IMR-90 (cell line): ENCODE measurements at regions not wholly inside any gene's neighbourhood (a gene's known extent, or its start where the extent isn't known, plus 50 kb on each side); places are given as distances from the start of the nearest gene placed in this dataset.

Experiments
- ATAC-seq: fragments of 200-7000 bp; cut with Tn5 transposase; 2 replicates; pipeline ENCODE4 v1.9.1; 2020; ENCODE audit warnings: low read depth, mild to moderate bottlenecking, moderate library complexity
- BruUV-seq: library from RNA; stranded (reverse); fragments of 400-500 nt; replicated peaks from 2 replicates; lab custom pipeline; 2021; lab: Mats Ljungman, UMichigan
- CTCF ChIA-PET: fragments of 300-600 bp; formaldehyde crosslinking; extraction: SDS; loops from one replicate; lab custom pipeline; 2021; ENCODE audit warnings: antibody characterized with exemption; lab: Yijun Ruan, JAX
- POLR2A ChIA-PET: fragments of 300-600 bp; sonication (Branson Sonifier 250); formaldehyde crosslinking; loops from one replicate; lab custom pipeline; 2022; ENCODE audit warnings: antibody characterized with exemption; ENCODE audit not compliant: unreplicated experiment; lab: Charles Lee
- DNase-seq: peaks from one replicate; pipeline ENCODE4 v3.0.0; 2013
- H2AFZ ChIP-seq: replicated peaks from 2 replicates; pipeline ENCODE3; 2013; ENCODE audit warnings: low read length, mild to moderate bottlenecking; ENCODE audit not compliant: poor library complexity
- H2AK5ac ChIP-seq: 2 replicates; pipeline ENCODE4 v1.6.1; 2013; ENCODE audit warnings: low read depth, low read length, inconsistent platforms
- H2AK9ac ChIP-seq: replicated peaks from 2 replicates; pipeline ENCODE3; 2013; ENCODE audit warnings: mild to moderate bottlenecking, low read depth, low read length, moderate library complexity; ENCODE audit not compliant: poor library complexity
- H2BK120ac ChIP-seq: 2 replicates; pipeline ENCODE4 v1.6.1; 2013; ENCODE audit warnings: low read depth, low read length, inconsistent platforms
- H2BK15ac ChIP-seq: 3 replicates; pipeline ENCODE4 v1.6.1; 2013; ENCODE audit warnings: low read depth, low read length, inconsistent platforms
- H2BK20ac ChIP-seq: 2 replicates; pipeline ENCODE4 v1.6.1; 2013; ENCODE audit warnings: low read depth, mild to moderate bottlenecking, inconsistent platforms, low read length, moderate library complexity
- H2BK5ac ChIP-seq: 2 replicates; pipeline ENCODE4 v1.6.1; 2013; ENCODE audit warnings: mild to moderate bottlenecking, low read depth, low read length, inconsistent platforms; ENCODE audit not compliant: poor library complexity, severe bottlenecking
- H3K14ac ChIP-seq: replicated peaks from 2 replicates; pipeline ENCODE4 v1.6.1; 2013; ENCODE audit warnings: low read depth, low read length, inconsistent platforms
- H3K18ac ChIP-seq: 2 replicates; pipeline ENCODE4 v1.6.1; 2013; ENCODE audit warnings: low read depth, low read length, control low read depth
- H3K23ac ChIP-seq: 2 replicates; pipeline ENCODE4 v1.6.1; 2013; ENCODE audit warnings: low read depth, low read length, inconsistent platforms
- H3K27ac ChIP-seq: 2 replicates; pipeline ENCODE4 v1.5.1; 2013; ENCODE audit warnings: mild to moderate bottlenecking, control low read depth, low read length; ENCODE audit not compliant: insufficient read depth
- H3K27me3 ChIP-seq: 2 replicates; pipeline ENCODE4 v1.6.1; 2013; ENCODE audit warnings: low read length; ENCODE audit not compliant: control insufficient read depth, insufficient read depth
- H3K36me3 ChIP-seq: 2 replicates; pipeline ENCODE4 v1.6.1; 2013; ENCODE audit warnings: low read length, mixed read lengths; ENCODE audit not compliant: control insufficient read depth, insufficient read depth
- H3K4ac ChIP-seq: 2 replicates; pipeline ENCODE4 v1.6.1; 2013; ENCODE audit warnings: low read depth, low read length, inconsistent platforms
- H3K4me1 ChIP-seq: 2 replicates; pipeline ENCODE4 v1.6.1; 2013; ENCODE audit warnings: low read length, mixed read lengths; ENCODE audit not compliant: control insufficient read depth, insufficient read depth
- H3K4me2 ChIP-seq: 2 replicates; pipeline ENCODE4 v1.6.1; 2013; ENCODE audit warnings: low read depth, mild to moderate bottlenecking, control low read depth, low read length, moderate library complexity
- H3K4me3 ChIP-seq: 2 replicates; pipeline ENCODE4 v1.5.1; 2013; ENCODE audit warnings: low read depth, mild to moderate bottlenecking, control low read depth, low read length, moderate library complexity; ENCODE audit not compliant: insufficient read depth
- H3K56ac ChIP-seq: 2 replicates; pipeline ENCODE4 v1.6.1; 2013; ENCODE audit warnings: low read length, inconsistent platforms; ENCODE audit not compliant: insufficient read depth; ENCODE audit errors: extremely low read depth
- H3K79me1 ChIP-seq, 2 experiments: 2 replicates each; pipeline ENCODE4 v1.6.1; 2013; ENCODE audit warnings: low read length in 2 of 2, inconsistent platforms in 1 of 2, low read depth in 1 of 2
- H3K9ac ChIP-seq: 2 replicates; pipeline ENCODE4 v1.6.1; 2013; ENCODE audit warnings: low read depth, low read length, control low read depth
- H3K9me1 ChIP-seq: 2 replicates; pipeline ENCODE4 v1.6.1; 2013; ENCODE audit warnings: low read length, inconsistent platforms; ENCODE audit not compliant: insufficient read depth
- H3K9me3 ChIP-seq: 2 replicates; pipeline ENCODE4 v1.6.1; 2013; ENCODE audit warnings: low read length; ENCODE audit not compliant: control insufficient read depth, insufficient read depth
- H4K20me1 ChIP-seq: 2 replicates; pipeline ENCODE4 v1.6.1; 2013; ENCODE audit warnings: low read length, inconsistent platforms; ENCODE audit not compliant: insufficient read depth
- H4K5ac ChIP-seq: 2 replicates; pipeline ENCODE4 v1.6.1; 2013; ENCODE audit warnings: mild to moderate bottlenecking, low read depth, low read length, control low read depth
- H4K8ac ChIP-seq, 2 experiments: 2 replicates each; pipeline ENCODE4 v1.6.1; 2013; ENCODE audit warnings: low read depth in 2 of 2, low read length in 2 of 2, control low read depth in 1 of 2, inconsistent platforms in 1 of 2
- H4K91ac ChIP-seq: 2 replicates; pipeline ENCODE4 v1.6.1; 2013; ENCODE audit warnings: low read depth, low read length, inconsistent platforms; ENCODE audit not compliant: insufficient read depth
- BHLHE40 ChIP-seq: fragments of 150-350 bp; IDR thresholded peaks from 2 replicates; pipeline ENCODE4 v1.6.1; 2016; ENCODE audit warnings: mild to moderate bottlenecking, low read depth, low read length
- CEBPB ChIP-seq: IDR thresholded peaks from 2 replicates; pipeline ENCODE4 v1.6.1; 2012; ENCODE audit warnings: low read depth, low read length, improper control_type of control experiment
- CHD1 ChIP-seq: IDR thresholded peaks from 2 replicates; pipeline ENCODE4 v1.6.1; 2012; ENCODE audit warnings: low read depth, low read length, improper control_type of control experiment
- CTCF ChIP-seq: conservative IDR thresholded peaks from 2 replicates; pipeline ENCODE4 v1.5.1; 2012; ENCODE audit warnings: mild to moderate bottlenecking, low read depth, low read length, improper control_type of control experiment
- ELK1 ChIP-seq: fragments of 150-350 bp; IDR thresholded peaks from 2 replicates; pipeline ENCODE4 v1.6.1; 2016; ENCODE audit warnings: low read depth, mild to moderate bottlenecking, low read length, moderate library complexity, borderline replicate concordance
- FOS ChIP-seq: fragments of 150-350 bp; IDR thresholded peaks from 2 replicates; pipeline ENCODE4 v1.6.1; 2016; ENCODE audit warnings: low read depth, low read length
- MAFK ChIP-seq: IDR thresholded peaks from 2 replicates; pipeline ENCODE4 v1.6.1; 2012; ENCODE audit warnings: low read depth, low read length, improper control_type of control experiment
- MAZ ChIP-seq: IDR thresholded peaks from 2 replicates; pipeline ENCODE4 v1.6.1; 2012; ENCODE audit warnings: low read depth, mild to moderate bottlenecking, low read length, improper control_type of control experiment, moderate library complexity, borderline replicate concordance
- MXI1 ChIP-seq: IDR thresholded peaks from 2 replicates; pipeline ENCODE4 v1.6.1; 2012; ENCODE audit warnings: low read depth, mild to moderate bottlenecking, low read length, moderate library complexity, borderline replicate concordance
- NFE2L2 ChIP-seq: fragments of 150-350 bp; IDR thresholded peaks from 2 replicates; pipeline ENCODE4 v1.6.1; 2016; ENCODE audit warnings: low read depth, mild to moderate bottlenecking, low read length
- POLR2A ChIP-seq: IDR thresholded peaks from 2 replicates; pipeline ENCODE4 v1.6.1; 2012; ENCODE audit warnings: mild to moderate bottlenecking, low read depth, low read length
- RAD21 ChIP-seq: IDR thresholded peaks from 2 replicates; pipeline ENCODE4 v1.6.1; 2012; ENCODE audit warnings: low read length, improper control_type of control experiment
- RCOR1 ChIP-seq: IDR thresholded peaks from 2 replicates; pipeline ENCODE4 v1.6.1; 2012; ENCODE audit warnings: mild to moderate bottlenecking, low read length, improper control_type of control experiment; ENCODE audit not compliant: insufficient replicate concordance
- RFX5 ChIP-seq: IDR thresholded peaks from 2 replicates; pipeline ENCODE4 v1.8.0; 2012; ENCODE audit warnings: low read depth, mild to moderate bottlenecking, low read length, moderate library complexity
- SMC3 ChIP-seq: fragments of 150-350 bp; IDR thresholded peaks from 2 replicates; pipeline ENCODE4 v1.6.1; 2016; ENCODE audit warnings: low read depth, mild to moderate bottlenecking, antibody characterized with exemption, low read length, moderate library complexity
- USF2 ChIP-seq: fragments of 150-350 bp; IDR thresholded peaks from 2 replicates; pipeline ENCODE4 v1.6.1; 2017; ENCODE audit warnings: mild to moderate bottlenecking, antibody characterized with exemption, low read length, low read depth
- WGBS, 2 experiments: methylation state at CpG; one replicate each; pipeline versions ENCODE4 v1.1.5 to v1.1.7; 2013; ENCODE audit warnings: missing lambda C conversion rate in 2 of 2; ENCODE audit not compliant: insufficient read length in 1 of 2; ENCODE audit errors: extremely low coverage in 2 of 2; 5-methylcytosine and 5-hydroxymethylcytosine counted together
- dilution Hi-C: fragments of 300-500 bp; cut with HindIII; formaldehyde crosslinking; loops from one replicate; pipeline ENCODE4 v1.14.3; 2018; ENCODE audit warnings: low sequenced_read_pairs; ENCODE audit not compliant: unreplicated experiment
- in situ Hi-C: fragments of 300-500 bp; cut with MboI; formaldehyde crosslinking; loops from 3 replicates; pipeline ENCODE4 v1.14.3; 2019; ENCODE audit warnings: low sequenced_read_pairs, inconsistent platforms, mixed read lengths
- intact Hi-C: fragments of 100-400 bp; cut with micrococcal nuclease; formaldehyde crosslinking; loops from 2 replicates; pipeline ENCODE4 v1.10.0; 2022

GRCh38 chr4:33998291-33998690 is 2246.0 kb downstream of the ARAP2 start:
- Histone ChIP-seq H4K5ac (no peak overlapping the region), H3K23ac (no peak overlapping the region), H2BK120ac (no peak overlapping the region), H2BK15ac (no peak overlapping the region), H3K9me1 (no peaks in the 10 kb centered on the region), H3K27ac (no peak overlapping the region), H3K4me2 (no peak overlapping the region), H3K4me3 (no peak overlapping the region), H2BK20ac (no peak overlapping the region), H2AK9ac (no peak overlapping the region), H4K8ac (no peak overlapping the region), H3K18ac (no peak overlapping the region), H3K56ac (no peak overlapping the region), H3K36me3 (no peaks in the 10 kb centered on the region), H3K9ac (no peak overlapping the region), H3K4me1 (no peaks in the 10 kb centered on the region), H4K20me1 (no peaks in the 10 kb centered on the region), H2BK5ac (no peak overlapping the region), H3K14ac (no peak overlapping the region), H3K9me3 (no peaks in the 10 kb centered on the region), H2AK5ac (no peak overlapping the region), H3K79me1 (no peaks in the 10 kb centered on the region), H2AFZ (no peak overlapping the region), H3K27me3 (no peaks in the 10 kb centered on the region), H4K91ac (no peak overlapping the region), H3K4ac (no peak overlapping the region)
- TF ChIP-seq RAD21 (no peak), NFE2L2 (no peak), USF2 (no peak), ELK1 (no peak), MAFK (no peak), CTCF (no peak), RFX5 (no peak), MAZ (no peak), BHLHE40 (no peak), CEBPB (no peak), RCOR1 (no peak), FOS (no peak), MXI1 (no peak), SMC3 (no peak), POLR2A (no peak), CHD1 (no peak)
- intact Hi-C loops (no loop called here), dilution Hi-C loops (no loop called here), in situ Hi-C loops (no loop called here)
- no CpG with 5 or more reads among the region's 3 CpGs for WGBS, 2 experiments
- ChIA-PET POLR2A (no interaction called here), CTCF (no interaction called here)
- no TSS peak for BruUV-seq
- no peak for DNase-seq
- no peak for ATAC-seq
